ENCODE measurements at regions not wholly inside any gene's neighbourhood (a gene's known extent, or its start where the extent isn't known, plus 50 kb on each side); places are given as distances from the start of the nearest gene placed in this dataset.

- TF ChIP-seq CTCF (IDR thresholded peaks at IDR 0.05) (no peak), EZH2 (IDR thresholded peaks at IDR 0.05; ENCODE audit: borderline replicate concordance, insufficient read depth, low read depth, low read length, poor library complexity, severe bottlenecking) (no peak)
These were observed 228.2 kb upstream of the KCNK2 start for GRCh38 chr1:214854126-214854875.
